Gastrocnemius medialis (tissue), 4 donors: ENCODE measurements at regions not wholly inside any gene's neighbourhood (a gene's known extent, or its start where the extent isn't known, plus 50 kb on each side); places are given as distances from the start of the nearest gene placed in this dataset.

Experiments
- POLR2A ChIP-seq, 2 donors: fragments of 450-650 bp; IDR thresholded peaks; one replicate each; pipeline ENCODE4 v1.6.1; 2017; ENCODE audit warnings: antibody characterized with exemption in 2 of 2, mild to moderate bottlenecking in 2 of 2, moderate library complexity in 2 of 2
- TF ChIP-seq, protein P1 (sequence below), 5 experiments: fragments of 450-650 bp in 3 of 5; fragments of 200-600 bp in 2 of 5; sonication (generic) in 2 of 5; IDR thresholded peaks in 4 of 5; conservative IDR thresholded peaks in 1 of 5; 1 replicate in 4 of 5; 2 replicates in 1 of 5; pipeline ENCODE4 v1.5.1; 2016 to 2019; ENCODE audit warnings: antibody characterized with exemption in 5 of 5, mild to moderate bottlenecking in 3 of 5, moderate library complexity in 3 of 5

DNA sequence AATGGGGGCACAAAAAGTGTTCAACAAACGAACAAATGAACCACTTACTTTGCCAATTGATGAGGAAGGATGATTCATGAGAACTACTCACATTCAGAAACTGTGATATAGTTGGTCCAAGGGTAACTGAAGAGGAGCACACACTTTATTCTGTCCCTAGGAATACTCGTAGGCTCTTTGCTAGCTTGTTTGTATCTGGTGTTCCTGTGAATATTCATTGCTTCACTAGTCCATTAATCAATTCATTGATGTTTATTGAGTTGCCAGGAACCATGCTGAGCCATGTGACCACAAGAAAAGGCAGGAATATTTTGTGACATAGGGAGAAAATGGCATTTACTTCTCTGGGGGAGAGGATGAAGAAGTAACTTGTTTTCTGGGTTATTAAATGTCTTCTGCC, 338.3 kb downstream of the IL20RB start:
- TF ChIP-seq, protein P1, sequence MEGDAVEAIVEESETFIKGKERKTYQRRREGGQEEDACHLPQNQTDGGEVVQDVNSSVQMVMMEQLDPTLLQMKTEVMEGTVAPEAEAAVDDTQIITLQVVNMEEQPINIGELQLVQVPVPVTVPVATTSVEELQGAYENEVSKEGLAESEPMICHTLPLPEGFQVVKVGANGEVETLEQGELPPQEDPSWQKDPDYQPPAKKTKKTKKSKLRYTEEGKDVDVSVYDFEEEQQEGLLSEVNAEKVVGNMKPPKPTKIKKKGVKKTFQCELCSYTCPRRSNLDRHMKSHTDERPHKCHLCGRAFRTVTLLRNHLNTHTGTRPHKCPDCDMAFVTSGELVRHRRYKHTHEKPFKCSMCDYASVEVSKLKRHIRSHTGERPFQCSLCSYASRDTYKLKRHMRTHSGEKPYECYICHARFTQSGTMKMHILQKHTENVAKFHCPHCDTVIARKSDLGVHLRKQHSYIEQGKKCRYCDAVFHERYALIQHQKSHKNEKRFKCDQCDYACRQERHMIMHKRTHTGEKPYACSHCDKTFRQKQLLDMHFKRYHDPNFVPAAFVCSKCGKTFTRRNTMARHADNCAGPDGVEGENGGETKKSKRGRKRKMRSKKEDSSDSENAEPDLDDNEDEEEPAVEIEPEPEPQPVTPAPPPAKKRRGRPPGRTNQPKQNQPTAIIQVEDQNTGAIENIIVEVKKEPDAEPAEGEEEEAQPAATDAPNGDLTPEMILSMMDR (IDR thresholded peaks at IDR 0.05 in 4 of 5, conservative IDR thresholded peaks at IDR 0.05 in 1 of 5), result no peak
- no peak for TF ChIP-seq POLR2A (IDR thresholded peaks at IDR 0.05)
